ENCODE measurements at regions not wholly inside any gene's neighbourhood (a gene's known extent, or its start where the extent isn't known, plus 50 kb on each side); places are given as distances from the start of the nearest gene placed in this dataset.

- Histone ChIP-seq H3K36me3 (no peaks in the 10 kb centered on the region), H3K4me3 (no peak overlapping the region), H3K27me3 (no peaks in the 10 kb centered on the region), H3K4me1 (no peaks in the 10 kb centered on the region), H3K27ac (no peak overlapping the region), H3K9me3 (no peaks in the 10 kb centered on the region)
- no peak for DNase-seq
- TF ChIP-seq CTCF (IDR thresholded peaks at IDR 0.05) = no peak
- TF ChIP-seq POLR2A (IDR thresholded peaks at IDR 0.05) = no peak
These were observed 181.3 kb downstream of the C7orf25 start for GRCh38 chr7:42730586-42730985.

- no peaks in the 10 kb centered on the region for H3K9me3 ChIP-seq
- no peaks in the 10 kb centered on the region for H3K4me1 ChIP-seq
- TF ChIP-seq POLR2A (IDR thresholded peaks at IDR 0.05) (no peak), CTCF (IDR thresholded peaks at IDR 0.05) (no peak)
- H3K36me3 ChIP-seq = no peaks in the 10 kb centered on the region
- H3K4me3 ChIP-seq = no peak overlapping the region
- no peak for DNase-seq
- no peak overlapping the region for H3K27ac ChIP-seq
- H3K27me3 ChIP-seq = no peaks in the 10 kb centered on the region
These were observed 182.7 kb downstream of the C7orf25 start for GRCh38 chr7:42729053-42729765.

- Histone ChIP-seq H3K4me1 (no peaks in the 10 kb centered on the region), H3K4me3 (no peak overlapping the region), H3K27ac (no peak overlapping the region), H3K36me3 (no peaks in the 10 kb centered on the region), H3K9me3 (no peaks in the 10 kb centered on the region), H3K27me3 (no peaks in the 10 kb centered on the region)
- TF ChIP-seq POLR2A (IDR thresholded peaks at IDR 0.05) = no peak
- no peak for TF ChIP-seq CTCF (IDR thresholded peaks at IDR 0.05)
- no peak for DNase-seq
These were observed 184.4 kb downstream of the C7orf25 start for GRCh38 chr7:42727451-42727850.

- Histone ChIP-seq H3K4me1 (no peaks in the 10 kb centered on the region), H3K4me3 (no peak overlapping the region), H3K9me3 (no peaks in the 10 kb centered on the region), H3K27ac (no peak overlapping the region), H3K27me3 (no peaks in the 10 kb centered on the region), H3K36me3 (no peaks in the 10 kb centered on the region)
- DNase-seq = no peak
- TF ChIP-seq POLR2A (IDR thresholded peaks at IDR 0.05) = no peak
- no peak for TF ChIP-seq CTCF (IDR thresholded peaks at IDR 0.05)
These were observed 185.6 kb downstream of the C7orf25 start for GRCh38 chr7:42726066-42726785.

- H3K27ac ChIP-seq = no peak overlapping the region
- TF ChIP-seq POLR2A (IDR thresholded peaks at IDR 0.05) (no peak), CTCF (IDR thresholded peaks at IDR 0.05) (no peak)
- H3K4me3 ChIP-seq = no peak overlapping the region
- no peaks in the 10 kb centered on the region for H3K9me3 ChIP-seq
- H3K4me1 ChIP-seq = no peaks in the 10 kb centered on the region
- no peaks in the 10 kb centered on the region for H3K27me3 ChIP-seq
- H3K36me3 ChIP-seq = no peaks in the 10 kb centered on the region
- DNase-seq = no peak
These were observed 189.2 kb downstream of the C7orf25 start for GRCh38 chr7:42722716-42723115.

Data from Peyer's patch (tissue), 4 donors.